Transverse colon (tissue), 4 donors: ENCODE measurements at regions not wholly inside any gene's neighbourhood (a gene's known extent, or its start where the extent isn't known, plus 50 kb on each side); places are given as distances from the start of the nearest gene placed in this dataset.

Experiments used
- DNase-seq: peaks from one replicate; pipeline ENCODE4 v3.0.0-alpha.2; 2019
- H3K27ac ChIP-seq, 4 donors: fragments of 200-600 bp; sonication (generic); 2 replicates each; pipeline ENCODE4 v1.5.1; 2016 to 2018; ENCODE audit warnings: inconsistent platforms in 4 of 4
- H3K27me3 ChIP-seq: fragments of 200-600 bp; sonication (generic); 2 replicates; pipeline ENCODE4 v1.5.1; 2017; ENCODE audit warnings: inconsistent platforms
- H3K36me3 ChIP-seq, 4 donors: fragments of 200-600 bp; sonication (generic); 2 replicates each; pipeline ENCODE4 v1.5.1; 2017 to 2019; ENCODE audit warnings: inconsistent platforms in 4 of 4
- H3K4me1 ChIP-seq, 4 donors: fragments of 200-600 bp; sonication (generic); 2 replicates each; pipeline ENCODE4 v1.5.1; 2017 to 2020; ENCODE audit warnings: inconsistent platforms in 4 of 4
- H3K4me3 ChIP-seq, 4 donors: fragments of 200-600 bp; sonication (generic); 1 replicate in 1 of 4; 2 replicates in 3 of 4; pipeline versions ENCODE4 v1.5.1 to v1.6.1; 2017 to 2019; ENCODE audit warnings: inconsistent platforms in 4 of 4
- H3K9me3 ChIP-seq, 2 donors: fragments of 200-600 bp; sonication (generic); 2 replicates each; pipeline ENCODE4 v1.5.1; 2017 to 2019; ENCODE audit warnings: inconsistent platforms in 2 of 2
- CTCF ChIP-seq, 5 experiments: fragments of 200-600 bp in 3 of 5; fragments of 450-650 bp in 2 of 5; sonication (generic) in 3 of 5; IDR thresholded peaks; 1 replicate in 2 of 5; 2 replicates in 3 of 5; pipeline ENCODE4 v1.5.1; 2016 to 2017; ENCODE audit warnings: antibody characterized with exemption in 5 of 5, inconsistent platforms in 3 of 5, mild to moderate bottlenecking in 2 of 5, moderate library complexity in 1 of 5
- EP300 ChIP-seq: sonication (generic); formaldehyde crosslinking; IDR thresholded peaks from one replicate; pipeline ENCODE4 v1.6.1; 2017; ENCODE audit warnings: antibody characterized with exemption, low read depth
- POLR2A ChIP-seq: fragments of 450-650 bp; IDR thresholded peaks from one replicate; pipeline ENCODE4 v1.6.1; 2016; ENCODE audit warnings: antibody characterized with exemption, mild to moderate bottlenecking, moderate library complexity
- POLR2AphosphoS5 ChIP-seq, 3 donors: sonication (generic); formaldehyde crosslinking; IDR thresholded peaks; one replicate each; pipeline ENCODE4 v1.6.1; 2016; ENCODE audit warnings: antibody characterized with exemption in 3 of 3
- WGBS, 2 donors: methylation state at CpG; one replicate each; pipeline ENCODE4 v1.1.5; 2018; ENCODE audit warnings: low coverage in 1 of 2; 5-methylcytosine and 5-hydroxymethylcytosine counted together
- in situ Hi-C, 4 donors: fragments of 200-750 bp; cut with MboI; loops; one replicate each; pipeline versions ENCODE4 v1.15.0 to v1.15.1; 2017; ENCODE audit warnings: low sequenced_read_pairs in 3 of 4, low pct_ligation_motif_present in 1 of 4, low pct_unique_long_range_greater_than_20kb in 1 of 4
- intact Hi-C: fragments of 100-400 bp; cut with DNase I; formaldehyde crosslinking; loops from one replicate; pipeline ENCODE4 v1.15.1; 2023; ENCODE audit warnings: low total_unique reads

GRCh38 chr7:9100289-9100688 lies 666.9 kb downstream of the NXPH1 start:
- in situ Hi-C loops = no loop called here
- Histone ChIP-seq H3K27me3 (no peaks in the 10 kb centered on the region), H3K4me3 (no peak overlapping the region), H3K27ac (no peak overlapping the region), H3K9me3 (no peaks in the 10 kb centered on the region), H3K4me1 (no peaks in the 10 kb centered on the region), H3K36me3 (no peaks in the 10 kb centered on the region)
- intact Hi-C loops = no loop called here
- TF ChIP-seq CTCF (IDR thresholded peaks at IDR 0.05) = no peak
- TF ChIP-seq POLR2AphosphoS5 (IDR thresholded peaks at IDR 0.05) = no peak
- TF ChIP-seq EP300 = no peak
- no peak for TF ChIP-seq POLR2A
- no peak for DNase-seq
- WGBS, 2 donors = 44 to 70% methylated on average over 2 of the region's 2 CpGs

DNA sequence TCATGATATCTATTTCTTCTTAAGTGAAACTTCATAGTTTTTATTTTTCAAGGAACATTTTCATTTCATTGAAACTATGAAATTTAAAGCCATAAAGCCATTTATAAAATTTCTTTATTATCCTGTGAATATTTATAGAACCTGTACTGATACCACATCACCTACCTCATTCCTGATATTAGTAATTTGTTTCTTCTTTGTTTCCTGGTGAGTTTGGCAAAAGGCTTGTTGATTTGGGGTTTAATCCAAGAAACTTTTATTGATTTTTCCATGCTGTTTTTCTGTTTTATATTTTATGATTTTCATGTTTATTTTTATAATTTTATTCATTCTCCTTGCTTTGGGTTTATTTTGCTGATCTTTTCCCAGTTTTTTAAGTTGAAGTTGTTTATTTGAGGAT lies 669.4 kb downstream of the NXPH1 start:
- Histone ChIP-seq H3K27me3 (no peaks in the 10 kb centered on the region), H3K36me3 (no peaks in the 10 kb centered on the region), H3K4me1 (no peaks in the 10 kb centered on the region), H3K4me3 (no peak overlapping the region), H3K27ac (no peak overlapping the region), H3K9me3 (no peaks in the 10 kb centered on the region)
- intact Hi-C loops = no loop called here
- in situ Hi-C loops = no loop called here
- DNase-seq = no peak
- TF ChIP-seq POLR2A = no peak
- no peak for TF ChIP-seq EP300
- TF ChIP-seq CTCF (IDR thresholded peaks at IDR 0.05) = no peak
- no peak for TF ChIP-seq POLR2AphosphoS5 (IDR thresholded peaks at IDR 0.05)

DNA sequence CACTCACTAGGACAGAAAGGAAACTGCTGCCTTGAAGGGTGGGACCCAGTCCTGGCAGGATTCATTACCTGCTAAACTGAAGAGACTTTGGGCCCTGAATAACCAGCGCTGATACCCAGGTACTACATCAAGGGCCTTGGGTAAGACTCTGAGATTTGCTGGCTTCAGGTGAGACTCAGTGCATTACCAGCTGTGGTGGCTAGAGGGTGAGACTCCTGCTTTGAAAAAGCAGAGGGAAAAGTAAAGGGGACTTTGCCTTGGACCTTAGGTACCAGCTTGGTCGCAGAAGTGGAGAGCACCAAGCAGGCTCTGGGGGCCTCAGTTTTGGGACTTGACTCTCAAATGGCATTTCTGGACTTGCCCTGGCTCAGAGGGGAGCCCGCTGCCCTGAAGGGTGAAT lies 673.3 kb downstream of the NXPH1 start:
- Histone ChIP-seq H3K4me1 (no peaks in the 10 kb centered on the region), H3K36me3 (no peaks in the 10 kb centered on the region), H3K9me3 (peaks cover 6 to 25% of the 10 kb centered on the region in 2 donors), H3K27me3 (no peaks in the 10 kb centered on the region), H3K27ac (no peak overlapping the region), H3K4me3 (no peak overlapping the region)
- 89 to 100% methylated on average over 1 to 3 of the region's 3 CpGs for WGBS, 2 donors
- in situ Hi-C loops (no loop called here), intact Hi-C loops (no loop called here)
- TF ChIP-seq CTCF (IDR thresholded peaks at IDR 0.05) (no peak), POLR2A (no peak), EP300 (no peak), POLR2AphosphoS5 (IDR thresholded peaks at IDR 0.05) (no peak)
- no peak for DNase-seq

- no peaks in the 10 kb centered on the region for H3K27me3 ChIP-seq
- H3K4me3 ChIP-seq = no peak overlapping the region
- no peaks in the 10 kb centered on the region for H3K36me3 ChIP-seq
- no peaks in the 10 kb centered on the region for H3K9me3 ChIP-seq
- DNase-seq = no peak
- intact Hi-C loops = no loop called here
- TF ChIP-seq POLR2AphosphoS5 (IDR thresholded peaks at IDR 0.05) (no peak), POLR2A (no peak), EP300 (no peak), CTCF (IDR thresholded peaks at IDR 0.05) (no peak)
- in situ Hi-C loops = no loop called here
- no peak overlapping the region for H3K27ac ChIP-seq
- no peaks in the 10 kb centered on the region for H3K4me1 ChIP-seq
These were observed 686.9 kb downstream of the NXPH1 start for GRCh38 chr7:9120331-9120730.
